ENCODE measurements at regions not wholly inside any gene's neighbourhood (a gene's known extent, or its start where the extent isn't known, plus 50 kb on each side); places are given as distances from the start of the nearest gene placed in this dataset.
"Not testable (repeated sequence)": the region's sequence is repeated elsewhere in the genome, so short reads cannot be mapped to it uniquely, and the experiment has no call there.

DNA sequence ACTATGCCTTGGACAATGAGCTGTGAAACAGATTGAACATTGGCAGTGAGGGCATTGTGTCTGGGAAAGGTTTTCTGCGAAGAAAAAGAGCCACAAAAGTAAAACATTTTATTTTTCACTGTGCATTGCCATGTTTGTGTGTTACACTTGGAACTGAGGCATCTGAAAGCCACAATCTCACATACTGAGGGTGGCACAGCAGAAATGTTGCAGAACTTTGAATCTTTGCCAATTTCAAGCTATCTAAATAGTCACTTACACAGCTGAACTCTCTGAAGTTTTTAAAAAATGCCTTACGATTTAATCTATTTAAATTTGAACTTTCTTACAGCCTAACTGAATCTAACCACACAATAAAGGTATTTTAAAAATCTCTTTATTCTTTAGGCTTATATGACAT, 154.1 kb upstream of the GRM7 start:
- DNase-seq (ENCODE audit: low spot score), result no peak

DNA sequence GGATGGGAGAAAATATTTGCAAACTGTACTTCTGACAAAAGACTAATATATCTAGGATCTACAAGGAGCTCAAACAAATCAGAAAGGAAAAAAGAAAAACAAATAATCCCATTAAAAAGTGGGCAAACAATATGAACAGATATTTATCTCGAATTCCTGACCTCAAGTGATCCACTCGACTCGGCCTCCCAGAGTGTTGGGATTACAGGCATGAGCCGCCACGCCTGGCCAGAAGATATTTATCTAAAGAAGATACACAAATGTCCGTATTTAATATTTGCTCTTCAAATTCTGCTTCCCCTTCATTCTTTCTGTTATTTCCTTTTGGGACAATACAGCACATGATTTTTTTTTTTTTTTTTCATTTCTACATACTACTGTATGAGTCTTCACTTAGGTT, 151.7 kb upstream of the GRM7 start:
- no peak for DNase-seq (ENCODE audit: low spot score)

- DNase-seq (ENCODE audit: low spot score), result no peak
Measured at GRCh38 chr3:6714962-6715361, 146.0 kb upstream of the GRM7 start.

DNA sequence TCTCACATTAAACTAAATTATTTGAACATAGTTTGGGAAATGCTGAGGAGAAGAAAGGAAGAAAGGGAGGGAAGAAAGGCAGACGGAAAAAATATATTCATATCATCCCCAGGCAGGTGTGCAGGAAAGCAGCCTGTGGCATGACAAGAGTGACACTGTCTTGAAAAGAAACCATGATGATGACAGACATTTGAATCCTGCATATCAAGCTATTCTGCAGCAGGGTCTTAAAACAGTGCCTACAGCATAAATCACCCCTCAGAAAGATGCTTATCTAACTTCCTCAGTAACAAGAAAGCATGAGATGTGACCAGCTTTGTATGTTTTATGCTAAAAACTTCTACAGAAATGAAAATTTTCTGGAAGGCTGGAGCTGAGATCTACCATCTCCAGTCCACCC, 144.5 kb upstream of the GRM7 start:
- no peak for DNase-seq (ENCODE audit: low spot score)

- no peak for DNase-seq (ENCODE audit: low spot score)
Measured at GRCh38 chr3:6717026-6717943, 143.6 kb upstream of the GRM7 start.

GRCh38 chr3:6719999-6720398, 140.9 kb upstream of the GRM7 start:
- no peak for DNase-seq (ENCODE audit: low spot score)

GRCh38 chr3:6721491-6721890, 139.4 kb upstream of the GRM7 start:
- no peak for DNase-seq (ENCODE audit: low spot score)

DNA sequence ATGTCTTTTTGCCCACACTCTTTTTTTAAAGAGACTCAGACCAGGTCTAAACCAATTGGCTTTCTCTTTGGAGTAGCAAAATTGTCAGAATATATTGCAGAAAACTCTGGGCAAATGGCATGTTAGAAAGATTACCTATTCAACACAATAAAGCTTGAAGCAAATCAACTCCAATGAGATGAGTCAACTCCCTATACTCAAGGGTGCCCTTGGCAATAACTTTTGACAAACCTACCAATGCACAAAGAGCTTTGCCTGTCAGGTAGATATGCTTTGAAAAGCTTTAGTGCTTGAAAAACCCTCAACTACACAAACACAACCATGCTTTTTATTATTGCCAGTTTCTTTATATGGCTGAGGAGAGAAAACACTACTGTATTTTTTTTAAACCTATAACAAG, 137.7 kb upstream of the GRM7 start:
- DNase-seq (ENCODE audit: low spot score), result no peak

- DNase-seq (ENCODE audit: low spot score), result no peak
Measured at GRCh38 chr3:6726811-6727210, 134.1 kb upstream of the GRM7 start.

DNA sequence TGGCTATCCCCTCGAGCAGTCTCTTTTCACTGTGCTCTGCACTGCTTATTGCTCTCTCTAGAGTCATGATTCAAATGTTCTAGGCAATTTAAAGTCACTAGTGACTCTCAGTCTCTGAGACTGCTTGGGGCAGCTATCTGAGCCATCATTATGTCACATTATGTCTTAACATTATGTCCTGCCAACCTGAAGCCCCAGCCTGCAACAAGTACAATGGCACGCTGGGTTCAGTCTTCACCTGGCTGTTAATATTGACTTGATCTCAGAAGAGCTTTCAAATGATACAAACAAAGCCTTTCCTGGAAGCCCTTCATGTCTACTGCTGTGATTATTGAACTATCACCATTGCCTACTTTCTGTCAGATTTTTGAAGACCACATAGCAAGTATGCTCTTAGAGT, 128.1 kb upstream of the GRM7 start:
- DNase-seq (ENCODE audit: low spot score), result no peak

DNA sequence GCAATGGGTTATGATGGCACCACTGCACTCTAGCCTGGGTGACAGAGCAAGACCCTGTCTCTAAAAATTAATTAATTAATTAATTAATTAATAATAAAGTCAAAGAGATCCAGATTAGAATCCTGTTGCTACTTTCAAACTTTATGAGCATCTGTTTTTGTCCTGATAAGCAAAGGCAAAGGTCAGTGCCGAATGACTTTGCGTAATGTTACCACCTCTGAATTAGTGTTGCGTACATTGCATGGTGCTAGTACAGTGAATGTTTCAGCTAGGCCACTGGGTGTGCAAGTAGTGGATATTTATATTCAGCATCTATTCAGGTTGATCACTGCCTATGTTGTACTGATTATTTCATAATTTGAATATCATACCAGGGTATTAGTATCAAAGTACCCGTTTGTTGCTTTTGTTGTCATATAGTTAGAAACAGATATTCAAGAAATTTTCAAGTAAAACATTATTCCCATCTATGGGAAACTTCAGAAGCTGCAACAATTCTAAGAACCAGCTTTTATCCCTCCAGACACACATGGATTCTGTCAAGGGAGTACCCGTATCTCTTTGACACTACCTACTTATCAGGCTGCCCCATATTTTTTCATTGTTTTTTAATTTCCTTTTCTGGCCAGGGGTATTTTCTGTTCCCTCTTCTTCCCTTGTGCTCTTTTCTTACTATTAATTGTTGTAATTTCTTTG, 127.1 kb upstream of the GRM7 start:
- DNase-seq (ENCODE audit: low spot score), result no peak

GRCh38 chr3:6734395-6734746, 126.5 kb upstream of the GRM7 start:
- DNase-seq (ENCODE audit: low spot score), result no peak

GRCh38 chr3:6736836-6737629, 123.9 kb upstream of the GRM7 start:
- no peak for DNase-seq (ENCODE audit: low spot score)

DNA sequence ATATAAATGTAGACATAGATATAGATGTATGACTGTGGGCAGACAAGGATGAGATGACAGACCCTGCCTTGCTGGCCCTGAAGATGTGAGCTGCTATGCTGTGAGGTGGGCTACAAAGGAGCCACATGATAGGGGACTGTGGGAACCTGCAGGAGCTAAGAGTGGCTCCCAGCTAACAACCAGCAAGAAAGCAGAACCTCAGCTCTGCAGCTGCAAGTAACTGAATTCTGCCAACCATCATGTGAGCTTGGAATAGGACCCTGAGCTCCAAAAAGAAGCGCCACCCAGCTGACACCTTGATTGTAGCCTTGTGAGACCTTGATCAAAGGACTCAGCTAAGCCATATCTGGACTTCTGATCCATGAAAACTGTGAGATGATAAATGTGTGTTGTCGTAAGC, 123.3 kb upstream of the GRM7 start:
- DNase-seq (ENCODE audit: low spot score), result no peak

GRCh38 chr3:6739288-6739687, 121.6 kb upstream of the GRM7 start:
- no peak for DNase-seq (ENCODE audit: low spot score)

GRCh38 chr3:6743067-6743720, 117.7 kb upstream of the GRM7 start:
- no peak for DNase-seq (ENCODE audit: low spot score)

DNA sequence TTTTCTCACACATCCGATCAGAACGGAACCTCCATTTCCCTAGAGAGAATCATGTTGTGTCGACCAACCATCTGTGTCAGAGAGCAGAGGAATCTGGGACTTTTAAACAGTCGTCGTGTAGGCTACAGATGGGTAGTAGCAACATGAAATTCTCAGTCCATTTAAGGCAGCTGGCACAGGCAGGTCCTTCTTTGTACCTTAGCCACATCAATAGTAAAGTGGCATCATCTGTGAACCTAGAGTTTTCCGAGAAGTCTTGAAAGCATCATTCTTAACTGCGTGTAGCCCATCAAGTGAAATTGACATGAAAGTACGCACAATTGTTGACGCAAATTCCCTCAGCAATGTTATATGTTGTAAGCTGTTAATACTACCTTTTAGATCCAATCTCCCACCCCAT, 114.5 kb upstream of the GRM7 start:
- no peak for DNase-seq (ENCODE audit: low spot score)

- DNase-seq (ENCODE audit: low spot score), result no peak
Measured at GRCh38 chr3:6747017-6747416, 113.9 kb upstream of the GRM7 start.

GRCh38 chr3:6750782-6751181, 110.1 kb upstream of the GRM7 start:
- no peak for DNase-seq (ENCODE audit: low spot score)

DNA sequence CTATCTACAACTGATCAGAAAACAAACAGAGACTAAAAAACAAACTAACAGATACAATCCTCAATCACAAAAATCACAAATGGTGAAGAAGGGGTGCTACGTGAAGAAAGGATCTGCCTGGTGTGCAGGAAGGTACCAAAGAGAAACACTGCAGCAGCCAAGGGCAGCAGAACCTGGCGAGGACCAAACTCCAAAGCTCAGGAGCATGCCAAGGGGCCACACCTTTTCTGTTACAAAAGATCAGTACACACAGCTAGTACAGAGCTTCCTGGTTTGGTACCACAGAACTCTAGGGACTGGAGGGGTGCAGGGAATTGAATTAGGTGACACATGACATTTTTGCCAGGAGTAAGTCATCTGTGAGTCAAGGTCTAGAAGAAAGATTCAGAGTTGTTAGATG, 107.4 kb upstream of the GRM7 start:
- no peak for DNase-seq (ENCODE audit: low spot score)

GRCh38 chr3:6769532-6770396, 91.2 kb upstream of the GRM7 start:
- DNase-seq (ENCODE audit: low spot score), result not testable (repeated sequence)

GRCh38 chr3:6770397-6770690, 90.6 kb upstream of the GRM7 start:
- no peak for DNase-seq (ENCODE audit: low spot score)

Data from hepatic stellate cell (primary cell).